ENCODE measurements at regions not wholly inside any gene's neighbourhood (a gene's known extent, or its start where the extent isn't known, plus 50 kb on each side); places are given as distances from the start of the nearest gene placed in this dataset.

GRCh38 chr14:54223831-54224402, 172.9 kb upstream of the CDKN3 start:
- CTCF ChIA-PET: no interaction called here
- dilution Hi-C loops (cut with HindIII; ENCODE audit: low sequenced_read_pairs, unreplicated experiment): no loop called here

More at GRCh38 chr14:54223831-54224402, 172.9 kb upstream of the CDKN3 start:
- Histone ChIP-seq H3K4me1 (ENCODE audit: control insufficient read depth, insufficient read depth, low read length) (peaks cover 3% of the 10 kb centered on the region; the same call in 1 of the 2 replicates), H3K79me1 (ENCODE audit: low read depth in 1 of 2, low read length in 2 of 2) (no peaks in the 10 kb centered on the region), H3K9ac (ENCODE audit: low read depth, low read length) (no peak overlapping the region), H4K5ac (ENCODE audit: low read depth, low read length) (no peak overlapping the region), H3K27ac (ENCODE audit: insufficient read depth, low read length) (no peak overlapping the region), H2BK120ac (ENCODE audit: low read depth, low read length) (no peak overlapping the region), H3K9me3 (ENCODE audit: control insufficient read depth, insufficient read depth, low read length) (no peaks in the 10 kb centered on the region), H2BK5ac (ENCODE audit: low read depth, low read length, poor library complexity, severe bottlenecking) (no peak overlapping the region), H3K56ac (ENCODE audit: extremely low read depth, insufficient read depth, low read length) (no peak overlapping the region), H3K9me1 (ENCODE audit: insufficient read depth, low read length) (no peaks in the 10 kb centered on the region; the same call in 1 of the 2 replicates), H3K27me3 (ENCODE audit: control insufficient read depth, insufficient read depth, low read length) (peaks cover 34% of the 10 kb centered on the region), H4K8ac (ENCODE audit: low read depth in 2 of 2, low read length in 2 of 2) (no peak overlapping the region), H2AFZ (replicated peaks; ENCODE audit: low read length, poor library complexity) (no peak overlapping the region), H4K20me1 (ENCODE audit: insufficient read depth, low read length) (no peaks in the 10 kb centered on the region), H3K14ac (replicated peaks; ENCODE audit: low read depth, low read length) (no peak overlapping the region), H3K18ac (ENCODE audit: low read depth, low read length) (no peak overlapping the region), H3K4ac (ENCODE audit: low read depth, low read length) (no peak overlapping the region), H3K23ac (ENCODE audit: low read depth, low read length) (no peak overlapping the region), H4K91ac (ENCODE audit: insufficient read depth, low read depth, low read length) (no peak overlapping the region), H2AK5ac (ENCODE audit: low read depth, low read length) (no peak overlapping the region), H3K4me3 (ENCODE audit: insufficient read depth, low read depth, low read length) (no peak overlapping the region), H2BK20ac (ENCODE audit: low read depth, low read length) (no peak overlapping the region), H2AK9ac (replicated peaks; ENCODE audit: low read depth, low read length, poor library complexity) (no peak overlapping the region), H3K4me2 (ENCODE audit: low read depth, low read length) (no peak overlapping the region), H3K36me3 (ENCODE audit: control insufficient read depth, insufficient read depth, low read length) (no peaks in the 10 kb centered on the region), H2BK15ac (ENCODE audit: low read depth, low read length) (no peak overlapping the region)
- BruUV-seq (replicated peaks): no TSS peak
- no peak for TF ChIP-seq BHLHE40 (IDR thresholded peaks at IDR 0.05; ENCODE audit: low read depth, low read length)
- TF ChIP-seq MAFK (IDR thresholded peaks at IDR 0.05; ENCODE audit: low read depth, low read length): no peak
- TF ChIP-seq NFE2L2 (IDR thresholded peaks at IDR 0.05; ENCODE audit: low read depth, low read length): no peak
- no peak for TF ChIP-seq RCOR1 (IDR thresholded peaks at IDR 0.05; ENCODE audit: insufficient replicate concordance, low read length)
- no peak for TF ChIP-seq CEBPB (IDR thresholded peaks at IDR 0.05; ENCODE audit: low read depth, low read length)
- TF ChIP-seq MAZ (IDR thresholded peaks at IDR 0.05; ENCODE audit: borderline replicate concordance, low read depth, low read length): no peak
- TF ChIP-seq ELK1 (IDR thresholded peaks at IDR 0.05; ENCODE audit: borderline replicate concordance, low read depth, low read length): no peak
- TF ChIP-seq CTCF (conservative IDR thresholded peaks at IDR 0.05; ENCODE audit: low read depth, low read length): no peak
- no peak for TF ChIP-seq USF2 (IDR thresholded peaks at IDR 0.05; ENCODE audit: low read depth, low read length)
- TF ChIP-seq FOS (IDR thresholded peaks at IDR 0.05; ENCODE audit: low read depth, low read length): no peak
- no peak for TF ChIP-seq SMC3 (IDR thresholded peaks at IDR 0.05; ENCODE audit: low read depth, low read length)
- no peak for TF ChIP-seq POLR2A (IDR thresholded peaks at IDR 0.05; ENCODE audit: low read depth, low read length)
- no peak for TF ChIP-seq CHD1 (IDR thresholded peaks at IDR 0.05; ENCODE audit: low read depth, low read length)
- no peak for TF ChIP-seq MXI1 (IDR thresholded peaks at IDR 0.05; ENCODE audit: borderline replicate concordance, low read depth, low read length)
- no peak for TF ChIP-seq RAD21 (IDR thresholded peaks at IDR 0.05; ENCODE audit: low read length)
- no peak for TF ChIP-seq RFX5 (IDR thresholded peaks at IDR 0.05; ENCODE audit: low read depth, low read length)
- ATAC-seq (ENCODE audit: low read depth) (no peak), DNase-seq (no peak)
- POLR2A ChIA-PET (ENCODE audit: unreplicated experiment): no interaction called here
- intact Hi-C loops (cut with micrococcal nuclease): no loop called here
- no CpG with 5 or more reads among the region's 5 CpGs for WGBS, 2 experiments (ENCODE audit: extremely low coverage in 2 of 2, insufficient read length in 1 of 2)
- in situ Hi-C loops (cut with MboI; ENCODE audit: low sequenced_read_pairs): no loop called here
